HG03108 (cell line): ENCODE measurements at regions not wholly inside any gene's neighbourhood (a gene's known extent, or its start where the extent isn't known, plus 50 kb on each side); places are given as distances from the start of the nearest gene placed in this dataset.
"Not testable (repeated sequence)": the region's sequence is repeated elsewhere in the genome, so short reads cannot be mapped to it uniquely, and the experiment has no call there.

ENCODE experiments used
- ATAC-seq: cut with Tn5 transposase; IDR thresholded peaks from one replicate; pipeline ENCODE4 v1.9.1; 2021; ENCODE audit warnings: moderate library complexity; ENCODE audit not compliant: unreplicated experiment

DNA sequence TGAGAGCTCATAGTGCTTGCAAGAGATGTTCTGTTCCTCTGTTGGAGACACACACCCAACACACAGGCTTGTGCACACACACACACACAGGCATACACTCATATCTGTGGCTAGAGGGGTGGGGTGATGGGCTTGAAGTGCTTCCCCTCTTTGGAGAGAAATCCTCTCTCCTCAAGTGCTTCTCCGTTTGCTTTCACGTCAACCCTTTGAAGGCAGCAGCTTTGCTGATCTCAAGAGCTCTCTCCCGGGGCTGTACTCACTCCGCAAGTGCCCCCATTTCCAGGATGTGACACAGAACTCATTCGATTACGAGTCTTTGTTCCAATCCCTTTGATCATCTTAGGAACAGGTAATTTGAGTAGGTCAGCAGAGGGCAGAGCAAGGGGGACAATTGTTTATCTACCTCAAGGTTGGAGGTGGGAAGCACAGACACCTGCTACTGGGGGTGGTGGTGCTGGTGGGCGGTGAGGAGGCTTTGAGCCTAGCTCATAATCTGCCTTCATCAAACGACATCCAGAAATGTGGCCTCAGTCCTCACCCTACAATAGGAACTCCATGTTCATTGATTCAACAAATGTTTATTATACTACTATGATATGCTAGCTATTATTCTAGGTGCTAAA lies 529.8 kb upstream of the CADM1 start:
- ATAC-seq = no peak

DNA sequence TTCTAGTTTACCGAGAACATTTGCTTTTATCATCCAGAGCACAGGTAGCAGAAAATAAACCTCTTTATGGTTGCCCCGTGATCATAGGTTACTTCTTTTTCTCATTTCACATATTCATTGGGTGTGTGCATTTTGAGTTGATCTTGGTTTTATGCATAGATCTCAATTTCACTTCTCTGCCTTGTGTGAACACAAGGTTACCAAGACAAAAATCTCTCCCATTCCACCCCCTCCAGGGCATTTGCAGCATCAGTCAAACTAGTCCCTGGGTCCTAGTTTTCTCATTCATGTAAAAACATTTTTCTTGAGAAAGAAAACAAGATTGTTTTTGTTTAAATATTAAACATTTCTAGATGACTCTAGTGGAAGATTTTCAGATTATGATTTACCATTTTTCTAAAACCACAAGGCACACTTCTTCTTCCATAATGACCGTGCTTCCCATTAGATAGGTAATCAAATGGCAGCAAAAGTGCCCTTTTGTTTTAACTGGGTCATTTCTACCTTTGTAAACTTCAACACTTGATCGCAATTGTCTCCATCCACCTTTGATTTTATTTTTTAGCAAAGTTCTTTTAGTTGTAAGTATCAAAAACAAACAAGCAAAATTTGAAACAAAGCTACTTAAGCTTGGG lies 526.6 kb upstream of the CADM1 start:
- no peak for ATAC-seq

DNA sequence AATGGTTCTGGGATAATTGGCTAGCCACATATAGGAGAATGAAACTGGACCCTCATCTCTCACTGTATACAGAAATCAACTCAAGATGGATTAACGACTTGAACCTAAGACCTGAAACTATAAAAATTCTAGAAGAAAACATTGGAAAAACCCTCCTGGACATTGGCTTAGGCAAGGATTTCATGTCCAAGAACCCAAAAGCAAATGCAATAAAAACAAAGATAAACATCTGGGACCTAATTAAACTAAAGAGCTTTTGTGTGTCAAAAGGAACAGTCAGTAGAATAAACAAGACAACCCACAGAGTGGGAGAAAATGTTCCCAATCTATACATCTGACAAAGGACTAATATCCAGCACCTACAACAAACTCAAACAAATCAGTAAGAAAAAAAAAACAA lies 524.3 kb upstream of the CADM1 start:
- ATAC-seq = not testable (repeated sequence)

DNA sequence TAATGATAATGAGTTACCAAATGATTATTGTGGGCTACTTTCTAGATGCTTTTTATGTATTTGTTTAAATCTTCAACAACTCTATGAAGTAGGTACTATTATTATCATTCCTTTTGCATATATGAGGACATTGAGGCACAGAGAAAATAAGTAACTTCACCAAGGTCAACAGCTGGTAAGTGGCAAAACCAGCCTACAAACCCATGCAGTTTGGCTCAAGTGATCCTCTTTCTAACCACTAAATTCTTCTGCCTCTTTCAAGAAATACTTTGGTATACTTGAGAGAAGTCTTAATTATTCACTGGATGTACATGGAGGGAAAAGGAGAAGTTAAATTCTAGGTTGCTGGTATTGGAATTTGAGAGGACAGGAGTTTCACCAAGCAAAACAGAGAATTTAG lies 495.2 kb upstream of the CADM1 start:
- ATAC-seq = no peak

DNA sequence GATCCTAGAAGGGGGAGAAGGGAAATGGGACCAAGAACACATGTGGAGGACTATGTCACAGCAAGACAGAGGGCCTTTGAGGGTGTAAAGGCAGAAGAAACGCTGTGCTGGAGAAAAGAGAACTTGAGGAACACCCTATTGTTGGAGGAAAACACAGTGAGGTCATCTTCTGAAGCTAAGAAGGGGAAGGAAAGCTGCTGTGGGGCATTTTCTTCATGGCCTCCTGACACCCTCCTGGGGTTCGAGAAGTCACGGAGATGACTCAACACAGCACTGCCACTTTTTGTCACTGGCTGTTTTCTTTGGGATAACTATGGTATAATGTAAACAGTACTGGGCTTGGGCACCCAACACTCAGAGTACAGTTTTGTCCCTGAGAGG lies 492.6 kb upstream of the CADM1 start:
- ATAC-seq = no peak

DNA sequence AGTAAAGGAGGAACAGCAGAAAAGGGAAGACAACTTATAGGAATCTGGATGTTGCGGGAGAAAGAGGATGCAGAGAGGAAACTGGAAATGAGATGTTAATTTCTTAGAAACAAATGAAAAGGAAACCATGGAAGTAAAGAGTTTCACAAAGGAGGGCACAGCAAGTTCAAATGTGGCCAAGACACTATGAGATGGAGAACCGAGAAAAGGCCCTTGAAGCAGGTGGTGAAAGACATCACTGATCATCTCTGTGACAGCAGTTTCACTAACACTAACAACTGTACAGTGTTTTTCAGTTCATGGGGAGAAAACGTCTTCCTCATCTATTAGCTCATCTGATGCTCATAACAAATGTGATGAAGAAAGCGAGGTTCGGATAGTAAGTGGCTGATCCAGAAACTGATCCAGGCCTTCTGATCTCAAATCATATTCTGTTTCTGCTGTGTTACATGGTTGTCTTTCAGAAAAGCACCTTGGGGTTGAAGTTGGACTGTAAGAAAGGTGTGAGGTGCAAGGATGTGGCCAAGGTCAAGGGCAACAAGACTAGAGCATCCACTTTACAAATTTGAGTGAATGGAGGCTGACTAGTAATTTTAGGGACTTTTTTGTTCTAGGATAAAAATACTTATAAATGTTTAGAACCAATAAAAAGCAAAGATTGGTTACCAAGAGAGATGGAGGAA lies 492.1 kb upstream of the CADM1 start:
- ATAC-seq = peak; percentile 96

DNA sequence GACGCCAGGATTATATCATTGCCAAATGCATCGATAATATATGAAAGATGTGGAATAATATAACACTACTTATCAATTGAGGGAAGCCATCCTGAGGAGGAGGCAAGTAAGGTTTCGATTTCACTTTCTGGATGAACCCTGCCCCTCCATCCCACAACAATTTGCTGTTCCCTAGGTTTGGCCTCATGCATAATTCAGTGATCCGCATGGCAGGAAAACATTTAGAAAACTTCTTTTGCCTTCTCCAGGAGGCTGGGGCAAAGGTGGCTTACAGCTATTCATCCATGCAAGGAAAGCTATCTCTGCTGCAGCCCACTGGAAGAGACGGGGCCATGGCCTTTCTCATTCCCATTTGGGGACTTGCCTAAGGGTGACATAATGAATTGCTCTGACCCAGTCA lies 489.4 kb upstream of the CADM1 start:
- no peak for ATAC-seq

DNA sequence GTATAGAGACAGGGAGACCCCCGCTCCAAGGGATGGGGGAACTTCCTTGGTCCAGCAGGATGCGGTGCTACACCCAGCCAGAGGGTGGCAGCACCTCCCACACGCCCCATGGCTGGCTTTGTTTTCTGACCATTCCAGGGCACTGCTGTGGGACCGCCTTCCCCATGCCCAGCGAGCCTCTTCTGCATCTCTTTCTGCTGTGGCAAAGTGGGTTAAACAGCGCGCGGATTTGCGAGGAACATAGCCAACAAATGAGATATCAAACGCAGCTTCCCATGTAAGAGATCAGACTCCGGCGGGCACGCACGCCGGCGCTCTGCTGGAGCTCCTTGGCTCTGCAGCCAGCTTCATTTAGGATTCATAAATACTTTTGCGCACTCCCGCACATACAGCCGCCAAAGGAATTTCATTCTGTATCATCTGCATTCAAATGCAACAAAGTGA lies 485.8 kb upstream of the CADM1 start:
- no peak for ATAC-seq

DNA sequence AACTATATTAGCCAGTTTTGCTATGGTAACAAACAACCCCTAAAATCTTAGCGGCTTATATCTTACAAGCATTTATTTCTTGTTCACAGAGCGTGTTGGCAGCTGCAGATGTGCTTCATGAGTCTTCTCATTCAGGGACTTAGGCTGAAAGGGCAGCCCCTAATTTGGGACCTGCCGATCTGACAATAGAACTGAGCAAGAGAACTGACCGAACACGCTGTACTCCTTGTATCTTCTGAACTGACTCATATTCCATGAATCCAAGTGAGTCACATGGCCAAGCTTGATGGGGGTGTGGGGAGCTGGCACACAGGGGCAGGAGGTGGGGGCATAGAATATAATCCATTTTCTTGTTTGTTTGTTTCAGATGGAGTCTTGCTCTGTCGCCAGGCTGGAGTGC lies 481.7 kb upstream of the CADM1 start:
- ATAC-seq = no peak

DNA sequence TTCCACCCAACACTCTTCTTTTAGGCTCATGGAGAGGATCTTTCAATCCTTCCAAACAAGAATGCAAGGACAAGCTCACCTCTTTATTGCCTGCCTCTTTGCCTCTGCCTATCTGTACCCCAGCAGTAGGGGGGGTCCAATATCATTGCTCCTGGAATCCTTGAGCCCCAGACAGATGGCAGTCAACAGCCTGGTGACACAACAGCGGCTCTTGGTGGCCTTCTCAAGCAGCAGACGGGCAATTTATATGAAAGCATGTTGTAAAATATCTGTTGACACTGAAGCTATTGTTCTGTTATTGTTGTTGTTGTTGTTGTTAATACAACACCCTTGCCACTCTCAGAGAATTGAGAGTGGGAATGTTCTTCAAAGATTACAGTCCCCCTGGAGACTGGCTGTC lies 480.0 kb upstream of the CADM1 start:
- no peak for ATAC-seq

DNA sequence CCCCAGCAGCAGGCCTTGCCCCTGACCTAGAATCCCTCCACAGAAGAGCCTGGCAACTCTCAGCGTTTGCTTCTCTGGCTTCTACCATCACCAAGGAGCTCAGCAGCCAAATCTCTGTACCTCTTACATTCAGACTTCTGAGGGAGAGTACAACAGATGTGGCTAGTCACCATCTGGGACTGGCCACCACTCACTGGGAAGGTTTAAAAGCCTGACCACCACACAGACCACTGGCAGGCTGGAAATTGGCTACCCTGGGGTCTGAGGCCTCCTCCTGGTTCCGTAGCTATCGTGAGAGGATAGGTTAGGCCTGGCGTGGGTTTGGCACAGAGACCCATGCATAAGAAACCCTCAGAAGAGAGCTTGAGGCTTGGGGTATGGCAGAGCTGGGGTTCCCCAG lies 478.5 kb upstream of the CADM1 start:
- no peak for ATAC-seq

DNA sequence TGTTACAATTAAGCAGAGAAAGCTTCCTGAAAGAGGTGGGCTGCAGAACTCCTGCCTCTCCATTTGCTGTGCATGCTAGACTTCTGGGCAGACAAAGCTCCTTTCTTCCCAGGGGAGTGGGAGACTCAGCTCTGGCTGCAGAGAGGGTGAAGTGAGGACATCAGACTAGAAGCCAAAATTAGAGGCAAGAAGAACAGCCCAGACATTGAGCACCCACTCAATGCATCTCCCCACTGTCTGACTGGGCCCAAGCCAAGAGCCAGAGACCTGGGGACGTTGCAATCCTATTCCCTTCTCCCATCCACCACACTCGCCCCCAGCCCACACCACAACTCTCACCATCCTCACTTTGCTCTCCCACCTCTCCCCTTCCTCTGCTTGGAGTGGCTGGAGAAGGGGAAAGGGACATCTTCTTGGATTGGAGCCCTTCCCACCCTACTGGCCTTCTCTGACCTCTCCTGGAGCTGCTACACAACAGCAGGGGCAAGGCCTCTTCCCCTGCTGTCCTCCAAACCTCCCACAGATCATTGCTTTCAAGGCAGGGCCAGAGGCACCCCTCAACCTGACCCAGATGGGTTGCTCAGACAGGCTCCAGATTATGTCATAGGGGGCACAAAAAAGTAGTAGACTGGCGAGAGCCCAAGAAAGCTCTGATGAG lies 477.7 kb upstream of the CADM1 start:
- no peak for ATAC-seq

DNA sequence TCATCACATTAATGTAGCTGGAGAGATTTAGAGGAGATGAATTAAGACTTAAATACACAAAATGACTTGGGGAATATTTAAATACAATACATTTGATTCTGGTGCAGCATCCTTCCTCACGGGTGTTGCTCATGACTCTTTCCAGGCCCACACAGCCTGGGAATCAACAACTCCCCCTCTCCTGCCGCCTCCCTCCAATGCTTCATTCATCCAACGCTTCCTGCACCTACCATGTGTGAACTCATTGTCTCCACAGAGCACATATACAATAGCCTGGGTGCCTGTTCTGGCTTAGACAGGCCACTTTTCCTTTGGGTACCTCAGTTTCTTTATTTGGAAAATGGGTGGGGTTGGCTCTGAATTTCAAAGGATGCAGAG lies 476.9 kb upstream of the CADM1 start:
- no peak for ATAC-seq

DNA sequence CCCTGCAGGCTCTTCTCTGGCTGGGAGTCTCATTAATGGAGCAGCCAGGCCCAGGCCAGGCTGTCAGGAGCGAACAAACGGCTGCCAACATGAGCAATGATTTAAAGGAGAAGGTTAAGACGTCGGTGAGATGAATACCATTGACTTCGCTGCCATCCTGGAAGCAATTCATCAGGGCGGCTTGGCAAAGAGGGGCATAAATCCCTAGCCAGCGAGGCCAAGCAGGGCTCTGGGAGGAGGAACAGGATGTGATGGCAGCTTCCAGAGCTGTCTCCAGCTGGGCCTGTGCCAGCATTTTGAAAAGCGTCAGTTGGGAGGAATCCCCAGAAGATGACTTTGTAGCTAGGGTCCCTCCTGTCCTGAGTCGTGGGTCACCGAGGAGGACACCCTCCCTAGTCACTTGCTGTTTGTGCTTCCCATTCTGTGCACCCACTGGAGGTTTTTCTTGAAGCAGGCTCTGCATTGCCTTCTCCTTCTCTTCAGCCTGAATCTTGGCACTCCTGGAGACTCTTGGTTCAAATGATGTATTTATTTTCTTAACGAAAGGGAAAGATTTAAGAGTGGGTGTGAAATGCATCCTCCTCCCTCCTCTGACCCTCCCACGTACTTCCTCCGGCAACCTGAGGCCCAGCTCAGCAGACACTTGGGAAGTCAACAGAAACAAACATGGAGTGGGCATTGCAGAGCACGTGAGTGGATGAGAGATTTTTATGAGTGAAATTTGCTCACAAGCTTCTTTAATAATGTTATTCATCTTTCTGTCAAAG lies 476.3 kb upstream of the CADM1 start:
- ATAC-seq = no peak

DNA sequence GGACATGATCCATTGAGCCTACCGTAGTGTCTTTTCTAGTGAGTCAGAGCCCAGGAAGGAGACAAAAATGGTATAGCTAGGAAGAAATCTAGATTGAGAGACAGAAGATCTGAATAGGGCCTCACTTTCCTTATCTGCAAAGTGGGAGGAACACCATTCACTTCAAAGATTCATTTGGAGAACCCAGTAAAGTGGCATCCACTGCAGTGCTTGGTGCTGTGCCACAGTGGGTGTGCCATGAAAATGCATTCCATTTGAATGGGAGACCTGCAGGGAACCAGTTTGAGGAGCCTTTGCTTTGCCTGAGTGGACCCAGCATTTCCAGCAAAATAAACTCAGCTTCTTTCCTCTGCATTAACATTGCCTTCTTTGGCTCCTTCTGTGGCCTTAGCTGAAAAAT lies 470.5 kb upstream of the CADM1 start:
- no peak for ATAC-seq

DNA sequence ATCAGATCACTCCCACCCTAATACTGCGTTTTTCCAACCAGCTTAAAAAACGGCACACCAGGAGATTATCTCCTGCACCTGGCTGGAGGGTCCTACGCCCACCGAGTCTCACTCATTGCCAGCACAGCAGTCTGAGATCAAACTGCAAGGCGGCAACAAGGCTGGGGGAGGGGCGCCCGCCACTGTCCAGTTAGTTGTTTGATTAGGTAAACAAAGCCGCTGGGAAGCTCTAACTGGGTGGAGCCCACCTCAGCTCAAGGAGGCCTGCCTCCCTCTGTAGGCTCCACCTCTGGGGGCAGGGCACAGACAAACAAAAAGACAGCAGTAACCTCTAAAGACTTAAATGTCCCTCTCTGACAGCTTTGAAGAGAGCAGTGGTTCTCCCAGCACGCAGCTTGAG lies 463.0 kb upstream of the CADM1 start:
- not testable (repeated sequence) for ATAC-seq

DNA sequence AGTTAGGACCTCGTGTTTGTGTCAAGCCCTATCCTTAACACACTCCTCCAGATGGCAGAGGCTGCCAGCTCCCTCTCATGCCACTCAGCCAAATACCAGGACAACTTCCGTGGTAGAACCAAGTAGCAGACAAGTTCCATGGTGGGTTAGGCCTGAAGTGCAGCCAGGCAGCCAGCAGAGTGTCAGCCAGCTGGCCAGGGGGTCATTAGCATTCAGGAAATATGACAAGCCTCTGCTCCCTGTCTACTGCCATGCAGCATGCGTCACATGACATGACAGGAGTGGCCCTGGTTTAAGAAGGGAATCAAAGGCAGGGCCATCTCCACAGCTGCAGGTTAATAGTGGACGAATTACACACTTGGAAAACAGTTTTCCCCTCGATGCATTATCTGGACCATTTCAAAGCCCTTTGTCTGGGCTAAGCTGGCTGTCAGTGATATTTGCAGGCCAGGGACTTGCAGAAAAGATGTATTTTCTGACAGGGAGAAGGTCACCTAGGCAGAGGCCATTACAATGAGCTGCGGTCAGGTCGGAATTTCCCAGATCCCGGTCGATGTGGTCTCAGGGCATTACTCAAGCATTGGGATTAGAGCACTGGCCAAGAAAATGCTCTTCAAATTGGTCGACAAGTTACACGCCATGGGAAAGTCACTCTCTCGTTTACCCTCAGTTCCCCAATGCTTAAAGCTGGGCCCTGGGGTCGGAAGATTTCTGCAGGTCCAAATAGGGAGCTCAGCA lies 461.7 kb upstream of the CADM1 start:
- no peak for ATAC-seq

DNA sequence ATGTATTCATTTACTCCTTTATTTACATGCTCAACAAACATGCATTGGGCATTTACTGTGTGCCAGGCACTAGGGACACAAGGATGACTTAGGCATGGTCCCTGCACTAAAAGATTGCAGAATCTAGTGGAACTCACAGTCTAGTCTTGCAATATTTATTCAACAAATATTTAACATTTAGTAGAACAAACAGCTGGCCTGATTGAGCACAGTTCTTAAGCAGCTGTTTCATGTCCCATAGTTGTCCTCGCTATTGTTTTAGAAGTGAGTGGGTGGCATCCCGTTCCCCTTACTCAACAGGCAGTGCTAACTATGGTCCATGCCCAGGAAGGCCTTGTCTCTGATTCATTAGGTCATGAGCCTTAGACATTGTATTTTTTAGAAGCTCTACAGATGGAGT lies 459.9 kb upstream of the CADM1 start:
- ATAC-seq = no peak

DNA sequence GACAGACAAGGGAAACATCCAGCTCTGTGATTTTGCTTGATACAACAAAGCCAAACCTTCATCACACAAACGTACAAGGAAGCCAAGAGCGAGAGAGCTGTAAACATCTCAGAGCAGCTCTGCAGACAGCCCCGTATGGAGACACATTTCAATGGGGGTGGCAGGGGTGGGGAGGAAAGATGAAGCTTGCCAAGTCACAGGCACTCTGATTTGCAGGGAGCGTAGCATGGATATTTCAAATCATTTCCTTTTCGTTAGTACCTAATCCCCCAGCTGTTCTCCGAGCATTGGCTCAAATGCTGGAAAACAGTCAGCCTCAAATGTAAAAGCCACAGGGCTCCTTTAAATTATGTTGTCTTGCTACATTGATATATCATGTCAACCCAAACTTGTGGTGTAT lies 458.9 kb upstream of the CADM1 start:
- no peak for ATAC-seq

DNA sequence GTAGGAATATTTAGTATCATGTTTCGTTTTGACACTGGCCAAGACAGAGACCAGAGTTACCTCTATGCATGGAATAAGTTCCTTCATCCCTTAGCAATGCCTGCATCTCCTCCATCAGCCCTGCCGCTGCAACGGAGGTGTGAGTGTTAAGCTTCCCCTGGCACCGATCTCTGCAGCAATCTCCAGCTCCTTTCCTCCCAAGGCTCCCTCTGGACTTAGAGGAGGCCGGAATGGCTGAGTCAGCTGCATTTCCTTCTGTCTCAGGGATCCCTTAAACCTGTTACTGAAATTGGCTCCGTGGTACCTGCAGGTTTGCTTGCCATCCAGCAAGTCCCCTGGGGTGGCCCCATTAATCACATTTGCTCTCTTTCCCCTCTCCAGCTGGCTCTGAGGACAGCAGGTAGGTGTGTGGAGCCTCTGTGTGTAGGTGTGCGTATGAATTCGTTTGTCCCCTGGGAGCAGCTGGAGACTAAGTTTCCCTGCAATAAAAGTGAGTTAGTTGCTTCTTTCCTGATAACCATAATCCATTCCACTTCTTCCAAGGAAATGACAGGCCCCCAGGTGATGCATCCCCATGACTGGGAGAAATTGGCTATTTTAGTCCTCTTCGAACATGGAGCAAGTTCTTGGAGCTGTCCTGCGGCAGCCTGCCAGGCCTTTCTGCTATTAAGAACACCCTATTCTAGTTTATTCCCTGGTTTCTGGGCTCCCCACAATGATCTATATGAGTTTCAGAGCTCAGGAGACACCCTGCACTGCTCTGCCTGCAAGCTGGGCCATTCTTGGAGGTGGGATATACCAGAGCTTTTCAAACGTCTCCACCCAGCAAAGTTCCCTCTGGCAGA lies 457.2 kb upstream of the CADM1 start:
- no peak for ATAC-seq
